ENCODE measurements at regions not wholly inside any gene's neighbourhood (a gene's known extent, or its start where the extent isn't known, plus 50 kb on each side); places are given as distances from the start of the nearest gene placed in this dataset.

GRCh38 chr4:110808351-110808878 lies 185.5 kb upstream of the PITX2 start:
- Histone ChIP-seq H3K4me3 (replicated peaks in 1 of 3; ENCODE audit: insufficient read depth in 1 of 3, low read depth in 1 of 3, low read length in 3 of 3) (no peak overlapping the region), H3K4me1 (ENCODE audit: control insufficient read depth, extremely low read depth, insufficient read depth, low read length) (no peaks in the 10 kb centered on the region), H3K27me3 (ENCODE audit: control insufficient read depth in 2 of 2, insufficient read depth in 2 of 2, low read length in 2 of 2) (no peaks in the 10 kb centered on the region), H3K79me2 (ENCODE audit: control insufficient read depth, insufficient read depth, low read length) (no peaks in the 10 kb centered on the region), H3K9me3 (replicated peaks; ENCODE audit: control insufficient read depth, insufficient read depth, low read length) (no peaks in the 10 kb centered on the region), H3K9me1 (replicated peaks; ENCODE audit: control insufficient read depth, extremely low read depth, insufficient read depth, low read length) (no peaks in the 10 kb centered on the region), H3K9ac (replicated peaks; ENCODE audit: extremely low read depth, insufficient read depth, low read length) (no peak overlapping the region), H3K4me2 (ENCODE audit: insufficient read depth, low read length) (no peak overlapping the region), H4K20me1 (replicated peaks; ENCODE audit: control insufficient read depth, extremely low read depth, insufficient read depth, low read length) (no peaks in the 10 kb centered on the region), H2AFZ (ENCODE audit: low read depth, low read length) (no peak overlapping the region), H3K36me3 (ENCODE audit: control insufficient read depth in 2 of 2, extremely low read depth in 1 of 2, insufficient read depth in 2 of 2, low read length in 2 of 2) (no peaks in the 10 kb centered on the region), H3K27ac (ENCODE audit: insufficient read depth, low read depth, low read length) (no peak overlapping the region)
- dilution Hi-C loops (cut with MboI; ENCODE audit: extremely low pct_ligation_motif_present, low sequenced_read_pairs) (no loop called here), intact Hi-C loops (cut with micrococcal nuclease) (no loop called here)
- ChIA-PET CTCF (no interaction called here), POLR2A (no interaction called here)
- FAIRE-seq, result no peak
- no TSS peak for BruUV-seq (replicated peaks)
- no peak for DNase-seq (ENCODE audit: low read depth, low spot score)
- no peak for TF ChIP-seq EZH2 (IDR thresholded peaks at IDR 0.05; ENCODE audit: borderline replicate concordance, low read depth, low read length, severe bottlenecking)
- no peak for TF ChIP-seq JUN (IDR thresholded peaks at IDR 0.05; ENCODE audit: borderline replicate concordance, insufficient read depth, insufficient read length, low read depth)
- no peak for TF ChIP-seq GATA2 (IDR thresholded peaks at IDR 0.05; ENCODE audit: insufficient read depth, insufficient read length, low read depth, low read length)
- TF ChIP-seq, protein P1, sequence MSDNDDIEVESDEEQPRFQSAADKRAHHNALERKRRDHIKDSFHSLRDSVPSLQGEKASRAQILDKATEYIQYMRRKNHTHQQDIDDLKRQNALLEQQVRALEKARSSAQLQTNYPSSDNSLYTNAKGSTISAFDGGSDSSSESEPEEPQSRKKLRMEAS (IDR thresholded peaks at IDR 0.05; ENCODE audit: insufficient read depth, insufficient read length), result no peak
- no peak for TF ChIP-seq POLR2A (IDR thresholded peaks at IDR 0.05; ENCODE audit: low read depth, low read length)
- TF ChIP-seq MYC (IDR thresholded peaks at IDR 0.05; ENCODE audit: low read depth, low read length), result no peak
- TF ChIP-seq POLR2AphosphoS5 (IDR thresholded peaks at IDR 0.05; ENCODE audit: insufficient read depth, low read depth, low read length), result no peak
- no peak for TF ChIP-seq FOS (IDR thresholded peaks at IDR 0.05; ENCODE audit: borderline replicate concordance, insufficient read depth, low read length)
- no peak for TF ChIP-seq CTCF (IDR thresholded peaks at IDR 0.05; ENCODE audit: extremely low read depth in 1 of 2, insufficient read depth in 1 of 2, low read depth in 1 of 2, low read length in 2 of 2)

Data from endothelial cell of umbilical vein (primary cell).